ENCODE measurements at regions not wholly inside any gene's neighbourhood (a gene's known extent, or its start where the extent isn't known, plus 50 kb on each side); places are given as distances from the start of the nearest gene placed in this dataset.
"Not testable (repeated sequence)": the region's sequence is repeated elsewhere in the genome, so short reads cannot be mapped to it uniquely, and the experiment has no call there.

DNA sequence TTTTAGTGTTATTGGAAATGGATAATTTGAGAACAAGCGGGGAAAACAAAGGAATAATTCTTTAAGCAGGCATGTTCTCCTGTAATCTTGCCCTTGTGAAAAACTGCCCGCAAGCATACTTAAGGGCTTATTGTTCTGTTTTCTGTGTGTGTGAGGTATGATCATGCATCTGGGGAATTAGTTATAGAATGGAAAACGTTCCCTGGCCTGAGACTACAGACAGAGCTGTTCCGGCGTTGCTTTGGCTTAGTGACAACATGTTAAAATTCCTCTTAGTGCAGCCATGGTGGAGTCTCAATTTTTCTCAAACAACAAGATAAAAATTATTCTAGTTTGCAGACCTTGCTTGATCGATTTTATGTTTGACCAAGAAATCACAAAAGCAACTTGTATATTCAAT, 560.2 kb upstream of the SPRY2 start:
- in situ Hi-C loops (cut with MboI; ENCODE audit: low sequenced_read_pairs): no loop called here
- no peaks in the 10 kb centered on the region for H3K27me3 ChIP-seq (ENCODE audit: low read depth)

DNA sequence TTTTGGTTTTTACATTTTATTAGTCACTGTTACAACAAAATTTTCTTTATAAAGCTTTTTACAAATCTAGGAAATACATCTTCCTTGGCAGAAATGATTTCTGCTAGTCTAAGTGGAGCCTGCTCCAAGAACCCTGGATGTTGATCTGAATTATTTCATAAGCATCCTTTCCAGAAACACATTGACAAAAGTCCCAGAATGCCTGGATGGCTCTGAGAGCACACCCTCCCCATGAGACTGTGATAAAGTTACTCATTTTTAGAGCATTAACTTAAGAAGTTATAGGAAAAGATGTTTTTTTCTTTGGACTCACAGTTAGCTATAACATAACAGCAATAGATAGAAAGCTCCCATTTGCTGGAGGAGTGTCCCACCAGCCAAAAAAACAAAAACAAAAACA, 559.6 kb upstream of the SPRY2 start:
- in situ Hi-C loops (cut with MboI; ENCODE audit: low sequenced_read_pairs): no loop called here
- H3K4me1 ChIP-seq: no peaks in the 10 kb centered on the region
- no peaks in the 10 kb centered on the region for H3K36me3 ChIP-seq (replicated peaks)
- DNase-seq (ENCODE audit: low spot score in 2 of 2): no peak
- H3K27me3 ChIP-seq (ENCODE audit: low read depth): no peaks in the 10 kb centered on the region
- no peak overlapping the region for H3K4me3 ChIP-seq
- H3K9me3 ChIP-seq: no peaks in the 10 kb centered on the region

More for the DNA sequence above, 560.2 kb upstream of the SPRY2 start:
- Histone ChIP-seq H3K36me3 (replicated peaks) (no peaks in the 10 kb centered on the region), H3K9me3 (no peaks in the 10 kb centered on the region), H3K4me3 (no peak overlapping the region), H3K4me1 (no peaks in the 10 kb centered on the region)
- DNase-seq (ENCODE audit: low spot score in 2 of 2): no peak

DNA sequence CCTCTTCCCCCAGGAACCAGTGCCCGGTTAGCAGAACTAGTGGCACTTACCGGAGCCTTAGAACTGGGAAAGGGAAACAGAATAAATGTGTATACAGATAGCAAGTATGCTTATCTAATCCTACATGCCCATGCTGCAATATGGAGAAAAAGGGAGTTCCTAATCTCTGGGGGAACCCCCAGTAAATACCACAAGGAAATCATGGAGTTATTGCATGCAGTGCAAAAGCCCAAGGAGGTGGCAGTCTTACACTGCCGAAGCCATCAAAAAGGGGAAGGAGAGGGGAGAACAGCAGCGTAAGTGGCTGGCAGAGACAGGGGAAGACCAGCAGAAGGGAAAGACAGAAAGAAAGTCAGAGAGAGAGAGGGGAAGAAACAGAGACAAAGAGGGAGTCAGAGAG, 556.7 kb upstream of the SPRY2 start:
- in situ Hi-C loops (cut with MboI; ENCODE audit: low sequenced_read_pairs); H3K4me1 ChIP-seq; DNase-seq (ENCODE audit: low spot score in 2 of 2); H3K27me3 ChIP-seq (ENCODE audit: low read depth); H3K9me3 ChIP-seq; H3K4me3 ChIP-seq; H3K36me3 ChIP-seq (replicated peaks): not testable (repeated sequence)

DNA sequence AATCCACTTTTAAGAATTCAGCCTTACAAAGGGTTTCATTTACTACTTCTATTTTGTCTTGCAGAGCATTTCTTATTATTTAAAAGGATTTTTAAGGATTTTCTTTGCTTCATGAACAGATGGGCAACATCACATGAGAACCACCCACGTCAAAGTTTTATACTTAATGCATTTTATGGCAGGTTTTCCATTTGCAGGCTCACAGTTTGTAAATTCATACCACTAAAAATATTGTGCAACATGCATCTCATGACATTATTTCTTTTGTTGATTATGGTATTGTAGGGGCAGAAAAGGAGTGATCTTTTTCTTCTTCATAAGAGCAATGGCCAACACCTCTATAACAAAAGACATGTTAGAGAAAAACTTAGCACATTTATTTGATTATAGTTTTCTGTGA, 554.0 kb upstream of the SPRY2 start:
- in situ Hi-C loops (cut with MboI; ENCODE audit: low sequenced_read_pairs): no loop called here
- no peaks in the 10 kb centered on the region for H3K27me3 ChIP-seq (ENCODE audit: low read depth)
- no peak for DNase-seq (ENCODE audit: low spot score in 2 of 2)
- H3K9me3 ChIP-seq: no peaks in the 10 kb centered on the region
- no peak overlapping the region for H3K4me3 ChIP-seq
- no peaks in the 10 kb centered on the region for H3K4me1 ChIP-seq
- no peaks in the 10 kb centered on the region for H3K36me3 ChIP-seq (replicated peaks)

DNA sequence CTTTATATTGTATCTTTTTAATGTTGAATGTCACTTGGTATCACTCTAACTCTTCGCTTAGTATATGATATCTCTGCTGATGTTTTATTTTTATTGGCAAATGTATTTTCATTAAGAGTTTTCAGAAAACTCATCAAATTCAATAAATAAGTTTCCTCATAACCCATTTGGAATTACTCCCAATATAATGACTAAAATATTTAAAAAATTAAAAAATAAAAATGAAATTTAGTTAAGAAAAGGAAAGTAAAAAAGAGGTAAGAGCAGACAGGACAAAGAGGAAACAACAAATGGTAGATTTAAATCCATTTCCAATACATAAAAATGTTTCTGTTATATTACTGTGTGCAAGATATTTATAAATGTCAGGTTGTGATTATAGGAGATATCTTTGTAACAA, 548.9 kb upstream of the SPRY2 start:
- Histone ChIP-seq H3K9me3 (no peaks in the 10 kb centered on the region), H3K4me1 (no peaks in the 10 kb centered on the region), H3K4me3 (no peak overlapping the region), H3K27me3 (ENCODE audit: low read depth) (no peaks in the 10 kb centered on the region), H3K36me3 (replicated peaks) (no peaks in the 10 kb centered on the region)
- no peak for DNase-seq (ENCODE audit: low spot score in 2 of 2)
- in situ Hi-C loops (cut with MboI; ENCODE audit: low sequenced_read_pairs): no loop called here

DNA sequence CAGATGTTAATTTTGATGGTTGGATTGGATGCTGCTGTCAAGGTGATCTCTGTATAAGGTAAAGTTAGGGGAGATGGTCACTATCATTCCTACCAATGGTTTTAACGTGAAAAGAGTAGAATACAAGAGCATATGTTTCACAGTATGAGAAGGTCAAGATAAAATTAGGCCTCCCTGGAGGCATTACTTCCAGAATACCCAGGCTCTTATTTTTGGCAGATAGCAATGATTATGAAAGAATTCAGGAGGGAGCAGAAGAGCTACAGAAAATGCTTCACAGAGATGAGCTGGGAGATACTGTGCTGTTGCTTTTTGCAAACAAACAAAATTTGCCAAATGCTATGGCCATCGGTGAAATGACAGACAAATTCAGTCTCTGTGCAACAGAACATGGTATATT, 547.5 kb upstream of the SPRY2 start:
- Histone ChIP-seq H3K4me1 (no peaks in the 10 kb centered on the region), H3K9me3 (no peaks in the 10 kb centered on the region)
- in situ Hi-C loops (cut with MboI; ENCODE audit: low sequenced_read_pairs): no loop called here

DNA sequence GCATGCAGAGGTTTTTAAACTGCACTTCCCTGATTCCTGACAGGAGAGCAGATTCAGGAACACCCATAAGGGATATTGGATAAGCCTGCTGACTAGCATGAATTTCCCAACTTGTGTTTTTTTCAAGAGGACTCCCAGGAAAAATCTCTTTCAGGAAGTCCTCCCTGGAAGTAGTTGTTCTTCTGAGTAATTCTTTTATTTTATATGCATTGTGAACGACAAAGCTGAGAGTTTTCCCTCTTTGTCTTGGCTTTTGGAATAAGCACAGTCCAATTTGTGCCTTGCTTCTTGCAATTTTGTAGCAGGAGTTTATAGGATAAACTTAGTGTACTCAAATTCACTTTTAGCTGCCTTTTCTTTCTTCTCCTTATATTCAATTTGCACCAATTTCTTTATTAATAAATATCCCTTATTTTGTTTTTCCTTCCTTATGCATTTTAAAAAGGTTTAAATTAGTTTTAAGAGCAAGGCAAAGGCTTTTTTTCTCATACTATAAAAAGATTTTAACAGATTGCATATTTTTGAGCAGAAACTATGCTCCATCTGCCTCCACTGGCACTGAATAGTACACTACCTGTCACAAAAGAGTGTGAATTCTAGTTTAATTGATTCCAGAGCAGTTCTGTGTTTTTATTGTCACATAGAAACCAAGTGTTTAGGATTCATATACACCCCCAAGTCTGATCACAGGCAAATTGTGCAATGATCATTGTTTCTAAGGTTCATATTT, 543.3 kb upstream of the SPRY2 start:
- DNase-seq (ENCODE audit: low spot score in 2 of 2): no peak
- no peak overlapping the region for H3K4me3 ChIP-seq
- in situ Hi-C loops (cut with MboI; ENCODE audit: low sequenced_read_pairs): no loop called here
- no peaks in the 10 kb centered on the region for H3K27me3 ChIP-seq (ENCODE audit: low read depth)
- H3K36me3 ChIP-seq (replicated peaks): no peaks in the 10 kb centered on the region
- no peaks in the 10 kb centered on the region for H3K9me3 ChIP-seq
- H3K4me1 ChIP-seq: no peaks in the 10 kb centered on the region

More for the DNA sequence above, 547.5 kb upstream of the SPRY2 start:
- Histone ChIP-seq H3K27me3 (ENCODE audit: low read depth) (no peaks in the 10 kb centered on the region), H3K36me3 (replicated peaks) (no peaks in the 10 kb centered on the region), H3K4me3 (no peak overlapping the region)
- no peak for DNase-seq (ENCODE audit: low spot score in 2 of 2)

DNA sequence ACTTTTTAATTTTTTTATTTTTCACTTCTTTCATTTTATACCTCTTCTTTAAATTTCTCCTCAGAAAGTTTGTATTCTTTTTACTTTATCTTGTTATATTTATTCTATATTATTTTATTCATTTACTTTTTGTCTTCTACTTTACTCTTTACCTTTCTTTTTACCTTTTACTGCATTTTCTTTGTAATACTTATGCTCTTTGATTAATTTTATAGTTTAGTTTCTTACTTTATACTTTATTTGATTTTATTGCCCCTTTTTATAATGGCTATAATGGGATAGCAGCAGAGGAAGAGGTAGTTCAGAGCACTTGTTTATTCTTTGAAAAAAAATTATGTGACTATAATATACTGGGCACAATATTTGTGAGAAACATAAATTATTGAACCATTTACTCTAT, 542.6 kb upstream of the SPRY2 start:
- Histone ChIP-seq H3K4me1 (no peaks in the 10 kb centered on the region), H3K9me3 (no peaks in the 10 kb centered on the region), H3K36me3 (replicated peaks) (no peaks in the 10 kb centered on the region), H3K4me3 (no peak overlapping the region), H3K27me3 (ENCODE audit: low read depth) (no peaks in the 10 kb centered on the region)
- no peak for DNase-seq (ENCODE audit: low spot score in 2 of 2)
- in situ Hi-C loops (cut with MboI; ENCODE audit: low sequenced_read_pairs): no loop called here

DNA sequence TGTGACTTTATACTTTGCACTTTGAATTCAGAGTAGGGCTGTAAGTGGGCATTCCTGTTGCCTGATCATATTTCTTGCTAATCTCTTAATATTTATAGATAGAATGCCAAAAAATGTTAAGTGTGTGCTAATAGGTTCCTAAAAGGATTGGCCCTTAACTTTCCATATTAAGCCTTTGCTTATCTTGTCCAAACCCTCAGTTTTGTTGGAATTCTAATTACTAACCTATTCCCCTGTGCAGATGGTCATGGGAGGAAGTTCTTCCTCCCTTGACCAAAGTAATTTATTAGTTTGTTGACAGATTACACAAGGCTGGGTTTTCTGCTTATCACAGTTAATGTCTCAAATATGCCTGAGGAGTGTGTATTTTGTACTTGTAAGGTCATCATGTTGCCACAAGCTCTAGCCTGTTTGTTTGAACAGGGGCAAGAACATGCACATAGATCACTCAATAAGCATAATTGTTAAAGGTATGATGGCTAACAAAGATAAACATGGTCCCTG, 541.1 kb upstream of the SPRY2 start:
- no peak for DNase-seq (ENCODE audit: low spot score in 2 of 2)
- no peaks in the 10 kb centered on the region for H3K4me1 ChIP-seq
- H3K36me3 ChIP-seq (replicated peaks): no peaks in the 10 kb centered on the region
- no peaks in the 10 kb centered on the region for H3K27me3 ChIP-seq (ENCODE audit: low read depth)
- in situ Hi-C loops (cut with MboI; ENCODE audit: low sequenced_read_pairs): no loop called here
- no peaks in the 10 kb centered on the region for H3K9me3 ChIP-seq
- no peak overlapping the region for H3K4me3 ChIP-seq

DNA sequence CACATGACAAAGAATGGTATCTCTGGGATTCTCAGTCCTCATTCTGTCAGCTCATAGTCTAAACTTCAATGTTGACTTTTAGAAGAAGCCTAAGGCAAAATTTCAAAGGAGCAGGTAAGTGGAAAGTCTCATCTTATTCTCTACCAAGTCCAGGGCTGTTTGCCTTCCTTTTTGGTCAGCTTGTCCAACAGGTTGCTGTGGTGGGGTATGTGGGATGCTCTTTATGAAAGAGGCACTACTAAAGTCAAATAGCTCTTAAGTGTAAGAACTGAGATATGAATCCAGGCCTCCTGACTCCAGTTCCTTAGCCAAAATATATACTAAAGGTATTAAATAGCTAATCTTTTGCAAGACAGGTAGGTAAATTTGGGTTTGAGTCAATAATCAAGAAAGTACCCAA, 540.6 kb upstream of the SPRY2 start:
- in situ Hi-C loops (cut with MboI; ENCODE audit: low sequenced_read_pairs): no loop called here
- no peaks in the 10 kb centered on the region for H3K27me3 ChIP-seq (ENCODE audit: low read depth)
- no peak for DNase-seq (ENCODE audit: low spot score in 2 of 2)

DNA sequence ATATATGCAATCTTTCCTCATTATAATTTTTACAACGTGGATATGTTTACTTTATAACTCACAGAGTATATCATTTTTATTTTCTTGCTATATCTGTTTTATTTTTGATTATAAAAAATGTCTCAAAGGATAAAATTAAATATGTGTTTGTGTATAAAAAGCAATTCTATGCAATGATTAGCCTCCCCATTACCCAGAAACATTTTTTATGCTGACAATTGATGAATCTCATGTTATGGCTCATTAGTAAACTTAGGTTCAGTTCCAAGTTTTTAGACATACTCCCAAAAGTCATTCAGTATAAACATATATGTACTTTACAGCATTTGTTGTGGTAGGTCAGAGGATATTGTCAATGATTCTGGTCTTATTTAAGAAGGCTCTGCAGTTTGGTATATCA, 540.1 kb upstream of the SPRY2 start:
- H3K27me3 ChIP-seq (ENCODE audit: low read depth): no peaks in the 10 kb centered on the region
- no peaks in the 10 kb centered on the region for H3K9me3 ChIP-seq
- DNase-seq (ENCODE audit: low spot score in 2 of 2): no peak
- no peak overlapping the region for H3K4me3 ChIP-seq
- no peaks in the 10 kb centered on the region for H3K4me1 ChIP-seq
- H3K36me3 ChIP-seq (replicated peaks): no peaks in the 10 kb centered on the region
- in situ Hi-C loops (cut with MboI; ENCODE audit: low sequenced_read_pairs): no loop called here

More for the DNA sequence above, 540.6 kb upstream of the SPRY2 start:
- no peaks in the 10 kb centered on the region for H3K9me3 ChIP-seq
- no peak overlapping the region for H3K4me3 ChIP-seq
- H3K4me1 ChIP-seq: no peaks in the 10 kb centered on the region
- H3K36me3 ChIP-seq (replicated peaks): no peaks in the 10 kb centered on the region

DNA sequence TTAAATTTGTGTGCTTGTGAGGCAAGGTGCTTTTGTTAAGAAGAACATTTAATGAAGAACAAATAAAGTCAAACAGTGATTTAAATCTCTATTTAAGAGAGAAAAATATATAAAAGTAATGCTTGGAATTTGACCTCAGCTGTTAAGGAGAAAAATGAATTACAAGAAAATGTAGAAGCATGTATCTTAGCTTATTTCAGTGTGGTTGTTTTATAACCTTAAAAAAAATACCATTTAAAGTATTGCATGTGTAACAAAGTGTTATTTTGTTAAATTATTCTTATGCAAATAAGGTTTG, 537.0 kb upstream of the SPRY2 start:
- Histone ChIP-seq H3K4me1 (no peaks in the 10 kb centered on the region), H3K36me3 (replicated peaks) (no peaks in the 10 kb centered on the region), H3K27me3 (ENCODE audit: low read depth) (no peaks in the 10 kb centered on the region), H3K4me3 (no peak overlapping the region), H3K9me3 (no peaks in the 10 kb centered on the region)
- no peak for DNase-seq (ENCODE audit: low spot score in 2 of 2)
- in situ Hi-C loops (cut with MboI; ENCODE audit: low sequenced_read_pairs): no loop called here

DNA sequence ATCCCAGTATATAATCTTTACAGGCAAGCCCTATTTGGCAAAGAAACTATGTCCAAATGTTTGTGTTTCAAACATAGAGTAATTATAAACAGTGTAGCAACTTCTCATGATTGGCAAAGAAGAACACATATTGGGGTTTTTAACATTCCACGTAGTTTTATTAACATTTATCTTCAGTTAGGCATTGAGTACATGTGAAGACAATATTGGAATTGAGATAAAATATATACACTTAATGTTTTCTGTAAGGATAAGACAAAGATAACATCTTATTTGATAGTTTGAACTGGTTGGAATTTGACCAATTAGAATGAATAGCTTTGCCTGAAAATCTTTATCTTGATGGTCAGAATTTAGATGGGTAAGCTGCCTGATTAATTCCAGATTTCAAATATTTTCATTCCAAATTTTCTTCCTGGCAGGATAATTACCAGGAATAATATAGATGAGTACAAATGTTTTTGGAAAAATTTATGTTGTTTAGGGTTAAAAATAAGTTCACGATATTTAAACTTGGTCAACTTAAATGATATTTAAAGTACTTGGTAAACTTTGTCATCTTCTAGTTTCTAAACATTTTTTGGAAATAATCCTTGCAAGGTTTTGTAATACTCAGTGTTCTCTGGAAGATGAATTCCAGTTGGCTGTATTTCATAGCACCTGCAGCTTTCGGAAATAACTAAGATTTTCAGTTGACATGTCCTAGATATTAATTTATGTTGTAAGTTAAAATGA, 536.5 kb upstream of the SPRY2 start:
- no peaks in the 10 kb centered on the region for H3K4me1 ChIP-seq
- DNase-seq (ENCODE audit: low spot score in 2 of 2): no peak
- no peaks in the 10 kb centered on the region for H3K27me3 ChIP-seq (ENCODE audit: low read depth)
- no peak overlapping the region for H3K4me3 ChIP-seq
- no peaks in the 10 kb centered on the region for H3K36me3 ChIP-seq (replicated peaks)
- no peaks in the 10 kb centered on the region for H3K9me3 ChIP-seq
- in situ Hi-C loops (cut with MboI; ENCODE audit: low sequenced_read_pairs): no loop called here

DNA sequence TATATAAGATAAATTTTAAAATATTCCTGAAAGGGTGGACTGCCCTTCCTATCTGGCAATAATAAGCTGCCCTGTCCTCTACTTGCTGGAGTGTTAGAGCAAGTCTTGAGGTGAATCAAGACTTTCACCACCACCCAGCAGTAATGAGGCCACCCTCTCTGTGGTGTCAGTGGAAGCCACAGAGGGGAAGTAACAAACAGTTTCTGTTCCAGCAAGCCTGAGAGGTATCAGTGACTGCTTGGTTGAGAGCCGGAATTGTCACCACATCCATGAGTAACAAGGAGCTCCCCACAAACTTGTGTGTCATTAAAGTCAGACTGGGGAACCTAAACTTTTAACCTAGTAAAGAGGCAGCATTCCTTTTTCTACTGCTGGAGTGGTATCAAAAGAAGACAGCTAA, 532.7 kb upstream of the SPRY2 start:
- Histone ChIP-seq H3K36me3 (replicated peaks) (no peaks in the 10 kb centered on the region), H3K4me3 (no peak overlapping the region), H3K4me1 (no peaks in the 10 kb centered on the region), H3K9me3 (no peaks in the 10 kb centered on the region), H3K27me3 (ENCODE audit: low read depth) (no peaks in the 10 kb centered on the region)
- no peak for DNase-seq (ENCODE audit: low spot score in 2 of 2)
- in situ Hi-C loops (cut with MboI; ENCODE audit: low sequenced_read_pairs): no loop called here

Measured in HAP-1 (cell line).